HL-60 (cell line): ENCODE measurements at regions not wholly inside any gene's neighbourhood (a gene's known extent, or its start where the extent isn't known, plus 50 kb on each side); places are given as distances from the start of the nearest gene placed in this dataset.

ENCODE experiments used
- DNase-seq, 2 experiments: peaks; one replicate each; pipeline ENCODE4 v3.0.0-alpha.2; 2010 to 2020; ENCODE audit warnings: low read depth in 1 of 2, low spot score in 1 of 2
- H3K27ac ChIP-seq: fragments of 250-450 bp; sonication (Bioruptor Pico); replicated peaks from 2 replicates; pipeline ENCODE4 v1.5.1; 2020; ENCODE audit warnings: mild to moderate bottlenecking, moderate library complexity
- H3K27me3 ChIP-seq: fragments of 250-450 bp; sonication (Bioruptor Pico); 2 replicates; pipeline ENCODE4 v1.5.1; 2021; ENCODE audit warnings: mild to moderate bottlenecking, moderate library complexity; ENCODE audit not compliant: insufficient read depth, poor library complexity, severe bottlenecking
- H3K4me3 ChIP-seq: replicated peaks from 2 replicates; pipeline ENCODE4 v1.5.1; 2011; ENCODE audit warnings: mild to moderate bottlenecking, control low read depth, low read length; ENCODE audit not compliant: insufficient read depth
- GABPA ChIP-seq: IDR thresholded peaks from 2 replicates; pipeline ENCODE4 v1.6.1; 2012; ENCODE audit warnings: low read depth
- POLR2AphosphoS5 ChIP-seq: IDR thresholded peaks from 2 replicates; pipeline ENCODE4 v1.6.1; 2012; ENCODE audit warnings: low read depth
- REST ChIP-seq: IDR thresholded peaks from 2 replicates; pipeline ENCODE4 v1.6.1; 2012; ENCODE audit warnings: low read depth; ENCODE audit not compliant: insufficient replicate concordance
- SPI1 ChIP-seq: IDR thresholded peaks from 2 replicates; pipeline ENCODE4 v1.6.1; 2012; ENCODE audit warnings: low read depth, mild to moderate bottlenecking, borderline replicate concordance
- TF ChIP-seq, protein P1 (sequence below): IDR thresholded peaks from one replicate; pipeline ENCODE4 v1.5.1; 2011; ENCODE audit warnings: low read length, control low read depth, inconsistent platforms; ENCODE audit not compliant: insufficient read depth

DNA sequence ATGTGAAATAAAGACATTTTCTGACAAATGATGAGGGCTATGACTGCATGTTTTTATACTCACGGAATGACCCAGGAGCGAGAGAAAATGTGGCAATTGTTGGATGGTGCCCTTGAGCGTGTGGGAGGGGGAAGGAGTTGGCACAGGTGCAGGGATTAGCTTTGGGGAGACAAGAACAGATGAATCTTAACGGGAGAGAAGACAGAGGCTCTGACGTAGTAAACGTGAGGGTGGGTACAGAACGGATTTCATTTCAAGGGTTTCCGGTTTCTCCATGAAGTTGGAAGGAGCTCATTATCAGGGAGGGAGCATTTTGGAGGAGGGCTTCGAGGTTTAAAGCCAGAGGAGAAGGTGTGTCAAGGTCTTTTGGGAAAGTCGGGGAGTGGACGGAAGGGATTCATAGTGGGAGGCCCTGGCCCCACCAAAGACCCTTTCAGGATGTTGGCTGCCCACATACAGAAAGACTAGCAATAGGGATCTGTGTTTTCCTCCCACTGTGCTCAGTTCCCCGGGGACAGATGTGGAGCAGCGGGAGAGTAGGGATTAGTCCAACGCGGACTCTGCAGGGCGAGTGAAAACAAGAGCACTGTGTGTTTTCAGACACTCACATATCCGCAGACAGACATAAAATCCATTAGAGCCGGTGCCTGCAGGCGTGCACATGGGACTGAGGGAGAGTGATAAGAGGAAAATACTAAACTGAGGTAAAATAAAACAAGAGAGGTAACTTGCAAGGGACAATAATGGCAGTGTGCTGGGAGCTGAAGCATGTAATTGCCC is 584.1 kb downstream of the AJAP1 start:
- Histone ChIP-seq H3K4me3 (no peak overlapping the region), H3K27ac (no peak overlapping the region), H3K27me3 (no peaks in the 10 kb centered on the region)
- no peak for TF ChIP-seq SPI1
- no peak for TF ChIP-seq GABPA
- TF ChIP-seq REST = no peak
- TF ChIP-seq, protein P1, sequence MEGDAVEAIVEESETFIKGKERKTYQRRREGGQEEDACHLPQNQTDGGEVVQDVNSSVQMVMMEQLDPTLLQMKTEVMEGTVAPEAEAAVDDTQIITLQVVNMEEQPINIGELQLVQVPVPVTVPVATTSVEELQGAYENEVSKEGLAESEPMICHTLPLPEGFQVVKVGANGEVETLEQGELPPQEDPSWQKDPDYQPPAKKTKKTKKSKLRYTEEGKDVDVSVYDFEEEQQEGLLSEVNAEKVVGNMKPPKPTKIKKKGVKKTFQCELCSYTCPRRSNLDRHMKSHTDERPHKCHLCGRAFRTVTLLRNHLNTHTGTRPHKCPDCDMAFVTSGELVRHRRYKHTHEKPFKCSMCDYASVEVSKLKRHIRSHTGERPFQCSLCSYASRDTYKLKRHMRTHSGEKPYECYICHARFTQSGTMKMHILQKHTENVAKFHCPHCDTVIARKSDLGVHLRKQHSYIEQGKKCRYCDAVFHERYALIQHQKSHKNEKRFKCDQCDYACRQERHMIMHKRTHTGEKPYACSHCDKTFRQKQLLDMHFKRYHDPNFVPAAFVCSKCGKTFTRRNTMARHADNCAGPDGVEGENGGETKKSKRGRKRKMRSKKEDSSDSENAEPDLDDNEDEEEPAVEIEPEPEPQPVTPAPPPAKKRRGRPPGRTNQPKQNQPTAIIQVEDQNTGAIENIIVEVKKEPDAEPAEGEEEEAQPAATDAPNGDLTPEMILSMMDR = no peak
- no peak for TF ChIP-seq POLR2AphosphoS5
- DNase-seq = no peak

DNA sequence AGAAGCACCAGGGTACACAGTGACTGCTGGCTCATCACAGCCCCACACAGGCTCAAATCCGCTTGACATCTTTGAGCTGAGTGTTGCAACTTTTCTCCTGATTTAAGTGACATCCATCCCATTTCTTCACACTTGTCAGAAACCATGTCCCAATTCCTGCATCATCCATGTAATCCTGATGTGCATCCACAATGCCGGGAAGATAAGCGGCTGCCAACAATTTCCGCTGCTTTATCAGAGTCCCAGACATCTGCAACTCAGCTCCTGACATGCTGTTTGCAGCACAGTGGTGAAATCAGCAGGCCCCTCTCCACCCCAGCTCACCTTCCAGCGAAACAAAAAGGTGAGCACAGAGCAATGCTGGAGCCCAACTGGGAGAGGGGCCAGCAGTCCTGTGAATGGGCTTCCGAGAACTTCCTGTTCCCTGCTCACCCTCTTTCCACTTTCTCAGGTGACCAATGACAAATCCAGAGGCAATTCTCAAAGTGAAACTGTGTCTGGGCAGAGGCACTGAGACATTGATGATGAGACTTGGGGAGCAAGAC is 581.0 kb downstream of the AJAP1 start:
- Histone ChIP-seq H3K4me3 (no peak overlapping the region), H3K27ac (no peak overlapping the region), H3K27me3 (no peaks in the 10 kb centered on the region)
- TF ChIP-seq GABPA = no peak
- no peak for TF ChIP-seq SPI1
- no peak for TF ChIP-seq REST
- TF ChIP-seq, protein P1 = no peak
- TF ChIP-seq POLR2AphosphoS5 = no peak
- no peak for DNase-seq

- TF ChIP-seq REST = no peak
- no peak for TF ChIP-seq SPI1
- TF ChIP-seq GABPA = no peak
- TF ChIP-seq POLR2AphosphoS5 = no peak
- Histone ChIP-seq H3K27ac (no peak overlapping the region), H3K4me3 (no peak overlapping the region), H3K27me3 (no peaks in the 10 kb centered on the region)
- no peak for DNase-seq
Measured at GRCh38 chr1:5232537-5232936, 578.1 kb downstream of the AJAP1 start.
